KMS-11 (cell line): ENCODE measurements at regions not wholly inside any gene's neighbourhood (a gene's known extent, or its start where the extent isn't known, plus 50 kb on each side); places are given as distances from the start of the nearest gene placed in this dataset.

ENCODE experiments used
- H2AFZ ChIP-seq: fragments of 200-600 bp; sonication (generic); 2 replicates; pipeline ENCODE4 v1.6.1; 2016; ENCODE audit warnings: antibody characterized with exemption, mixed run types, low read depth
- H3K27ac ChIP-seq: fragments of 200-600 bp; sonication (generic); 2 replicates; pipeline ENCODE4 v1.6.1; 2016; ENCODE audit warnings: mild to moderate bottlenecking, mixed run types
- H3K27me3 ChIP-seq: fragments of 200-600 bp; sonication (generic); 2 replicates; pipeline ENCODE4 v1.6.1; 2017; ENCODE audit warnings: mild to moderate bottlenecking, low read depth, mixed run types, moderate library complexity; ENCODE audit not compliant: insufficient read depth
- H3K36me3 ChIP-seq: fragments of 200-600 bp; sonication (generic); 2 replicates; pipeline ENCODE4 v1.6.1; 2017; ENCODE audit warnings: mild to moderate bottlenecking, mixed run types; ENCODE audit not compliant: insufficient read depth
- H3K4me1 ChIP-seq: fragments of 200-600 bp; sonication (generic); 2 replicates; pipeline ENCODE4 v1.6.1; 2016; ENCODE audit warnings: mild to moderate bottlenecking, low read depth, mixed run types; ENCODE audit not compliant: poor library complexity, severe bottlenecking
- H3K4me2 ChIP-seq: fragments of 200-600 bp; sonication (generic); 2 replicates; pipeline ENCODE4 v1.7.0; 2016; ENCODE audit warnings: mild to moderate bottlenecking, mixed run types
- H3K4me3 ChIP-seq: fragments of 200-600 bp; sonication (generic); IDR thresholded peaks from 2 replicates; pipeline ENCODE4 v1.6.1; 2017; ENCODE audit warnings: low read depth, low read length, mixed read lengths; ENCODE audit not compliant: insufficient read depth
- H3K79me2 ChIP-seq: fragments of 200-600 bp; sonication (generic); 2 replicates; pipeline ENCODE4 v1.6.1; 2016; ENCODE audit warnings: low read depth, mixed run types; ENCODE audit not compliant: insufficient read depth
- H3K9ac ChIP-seq: fragments of 200-600 bp; sonication (generic); 2 replicates; pipeline ENCODE4 v1.6.1; 2016; ENCODE audit warnings: mild to moderate bottlenecking, mixed run types
- H4K20me1 ChIP-seq: fragments of 200-600 bp; sonication (generic); 2 replicates; pipeline ENCODE4 v1.6.1; 2016; ENCODE audit warnings: mild to moderate bottlenecking, mixed run types; ENCODE audit not compliant: insufficient read depth
- TF ChIP-seq, protein P1 (sequence below): fragments of 200-600 bp; sonication (generic); conservative IDR thresholded peaks from 2 replicates; pipeline ENCODE4 v1.6.1; 2017; ENCODE audit warnings: low read depth, mild to moderate bottlenecking, antibody characterized with exemption, low read length, moderate library complexity, mixed read lengths

DNA sequence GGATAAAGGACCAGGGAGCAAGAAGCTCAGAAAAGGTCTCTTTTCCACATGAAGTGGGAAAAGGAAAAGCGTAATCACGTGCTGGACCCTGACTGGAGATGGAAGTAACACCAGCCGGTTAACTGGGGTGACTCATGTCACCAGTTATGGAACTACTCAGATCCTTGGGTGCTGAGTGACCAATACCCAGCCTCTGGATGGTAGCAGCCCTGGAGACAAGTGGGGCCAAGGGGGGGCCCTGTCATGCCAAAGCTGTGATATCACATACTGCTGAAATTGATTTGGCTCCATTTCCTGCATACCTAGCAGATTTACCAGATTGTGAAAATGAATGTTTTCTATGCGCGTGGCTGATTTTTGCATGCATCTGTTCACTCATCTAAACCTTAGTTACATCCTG lies 158.9 kb downstream of the ZIC5 start:
- no peak overlapping the region for H2AFZ ChIP-seq
- no peaks in the 10 kb centered on the region for H3K4me1 ChIP-seq
- H3K27me3 ChIP-seq: no peaks in the 10 kb centered on the region
- no peak overlapping the region for H3K27ac ChIP-seq
- no peaks in the 10 kb centered on the region for H4K20me1 ChIP-seq
- H3K4me3 ChIP-seq: no peak overlapping the region
- TF ChIP-seq, protein P1, sequence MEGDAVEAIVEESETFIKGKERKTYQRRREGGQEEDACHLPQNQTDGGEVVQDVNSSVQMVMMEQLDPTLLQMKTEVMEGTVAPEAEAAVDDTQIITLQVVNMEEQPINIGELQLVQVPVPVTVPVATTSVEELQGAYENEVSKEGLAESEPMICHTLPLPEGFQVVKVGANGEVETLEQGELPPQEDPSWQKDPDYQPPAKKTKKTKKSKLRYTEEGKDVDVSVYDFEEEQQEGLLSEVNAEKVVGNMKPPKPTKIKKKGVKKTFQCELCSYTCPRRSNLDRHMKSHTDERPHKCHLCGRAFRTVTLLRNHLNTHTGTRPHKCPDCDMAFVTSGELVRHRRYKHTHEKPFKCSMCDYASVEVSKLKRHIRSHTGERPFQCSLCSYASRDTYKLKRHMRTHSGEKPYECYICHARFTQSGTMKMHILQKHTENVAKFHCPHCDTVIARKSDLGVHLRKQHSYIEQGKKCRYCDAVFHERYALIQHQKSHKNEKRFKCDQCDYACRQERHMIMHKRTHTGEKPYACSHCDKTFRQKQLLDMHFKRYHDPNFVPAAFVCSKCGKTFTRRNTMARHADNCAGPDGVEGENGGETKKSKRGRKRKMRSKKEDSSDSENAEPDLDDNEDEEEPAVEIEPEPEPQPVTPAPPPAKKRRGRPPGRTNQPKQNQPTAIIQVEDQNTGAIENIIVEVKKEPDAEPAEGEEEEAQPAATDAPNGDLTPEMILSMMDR: no peak
- no peaks in the 10 kb centered on the region for H3K36me3 ChIP-seq
- H3K9ac ChIP-seq: no peak overlapping the region
- no peak overlapping the region for H3K4me2 ChIP-seq
- no peaks in the 10 kb centered on the region for H3K79me2 ChIP-seq

DNA sequence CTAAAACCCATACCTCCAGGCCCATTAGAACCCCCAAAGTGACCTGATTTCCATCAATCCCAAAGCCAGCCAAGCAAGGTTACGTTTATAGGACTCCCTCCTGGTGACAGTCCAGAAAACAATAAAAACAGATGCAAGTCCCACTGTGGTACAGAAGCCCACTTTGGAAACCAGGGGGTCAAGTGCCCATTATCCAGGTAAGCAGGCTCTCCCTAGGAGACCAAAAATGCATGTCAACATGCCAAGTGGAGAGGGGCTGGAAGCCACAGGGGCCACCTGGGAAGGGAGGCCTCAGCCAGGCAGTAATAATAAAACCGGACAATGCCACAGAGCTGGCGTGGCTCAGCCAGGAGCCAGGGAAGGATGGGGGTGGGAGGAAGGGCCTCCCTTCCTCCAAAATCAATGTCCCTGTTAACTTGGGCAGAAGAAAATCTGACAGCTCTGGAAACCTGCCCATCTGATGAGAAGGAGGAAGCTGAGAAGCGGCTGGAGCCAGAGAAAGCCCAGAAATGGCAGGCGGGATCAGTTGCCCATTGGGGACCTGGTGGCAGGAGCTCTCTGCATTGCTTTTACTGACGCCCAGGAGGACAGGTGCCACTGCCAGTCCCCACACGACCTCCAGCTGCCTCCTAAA lies 160.4 kb downstream of the ZIC5 start:
- no peak overlapping the region for H3K27ac ChIP-seq

DNA sequence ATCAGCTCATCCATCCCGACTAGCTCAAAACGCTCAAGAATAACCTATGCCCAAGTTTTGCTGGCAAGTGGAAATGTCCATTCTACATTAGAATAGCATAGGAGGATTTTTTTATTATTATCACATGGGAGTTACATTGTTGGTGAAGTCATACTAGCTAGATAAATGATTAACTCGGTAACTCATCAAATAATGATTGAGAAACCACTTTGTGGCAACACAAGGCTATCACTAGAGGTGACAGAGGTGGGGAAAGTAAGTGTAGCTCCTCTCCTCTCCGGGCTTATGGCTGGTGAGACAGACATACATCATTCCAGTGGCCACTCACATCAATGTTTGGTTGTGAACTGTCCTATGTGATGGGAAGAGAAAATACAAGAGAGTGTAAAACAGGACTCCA lies 161.6 kb downstream of the ZIC5 start:
- no peaks in the 10 kb centered on the region for H3K79me2 ChIP-seq
- no peaks in the 10 kb centered on the region for H4K20me1 ChIP-seq
- H3K27ac ChIP-seq: no peak overlapping the region
- H3K36me3 ChIP-seq: no peaks in the 10 kb centered on the region
- no peaks in the 10 kb centered on the region for H3K4me1 ChIP-seq
- H3K9ac ChIP-seq: no peak overlapping the region
- no peak overlapping the region for H3K4me2 ChIP-seq
- no peak overlapping the region for H2AFZ ChIP-seq
- H3K4me3 ChIP-seq: no peak overlapping the region
- TF ChIP-seq, protein P1: no peak
- no peaks in the 10 kb centered on the region for H3K27me3 ChIP-seq

More for the DNA sequence above, 160.4 kb downstream of the ZIC5 start:
- H3K36me3 ChIP-seq: no peaks in the 10 kb centered on the region
- no peak overlapping the region for H3K4me2 ChIP-seq
- no peak overlapping the region for H3K4me3 ChIP-seq
- H3K9ac ChIP-seq: no peak overlapping the region
- H3K79me2 ChIP-seq: no peaks in the 10 kb centered on the region
- TF ChIP-seq, protein P1: no peak
- no peaks in the 10 kb centered on the region for H3K4me1 ChIP-seq
- no peak overlapping the region for H2AFZ ChIP-seq
- H4K20me1 ChIP-seq: no peaks in the 10 kb centered on the region
- H3K27me3 ChIP-seq: no peaks in the 10 kb centered on the region

DNA sequence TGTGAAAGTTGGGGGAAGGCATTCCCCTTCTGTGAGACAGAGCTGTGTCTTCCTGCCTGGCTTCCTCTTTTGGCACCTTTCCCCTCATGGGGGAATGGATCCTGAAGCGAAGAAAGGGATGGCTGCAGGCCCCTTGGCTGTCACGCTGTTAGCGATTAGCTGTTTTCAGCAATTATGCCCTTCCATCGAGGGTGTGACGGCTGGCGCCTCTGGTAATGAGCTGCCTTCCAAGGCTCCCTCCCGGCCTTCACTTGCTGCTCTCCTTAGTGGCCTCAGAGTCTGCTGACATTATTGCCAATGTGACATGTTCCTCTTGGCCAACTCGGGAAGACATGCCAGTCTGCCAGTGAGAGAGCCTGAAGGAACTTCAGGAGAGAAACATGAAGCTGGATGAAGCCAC lies 162.1 kb downstream of the ZIC5 start:
- Histone ChIP-seq H3K36me3 (no peaks in the 10 kb centered on the region), H3K4me3 (no peak overlapping the region)

More for the DNA sequence above, 162.1 kb downstream of the ZIC5 start:
- Histone ChIP-seq H3K9ac (no peak overlapping the region), H3K27ac (no peak overlapping the region), H3K4me2 (no peak overlapping the region), H3K4me1 (no peaks in the 10 kb centered on the region), H3K79me2 (no peaks in the 10 kb centered on the region), H3K27me3 (no peaks in the 10 kb centered on the region), H2AFZ (no peak overlapping the region), H4K20me1 (no peaks in the 10 kb centered on the region)
- TF ChIP-seq, protein P1: no peak
